Heart left ventricle (tissue), 13 donors: ENCODE measurements at regions not wholly inside any gene's neighbourhood (a gene's known extent, or its start where the extent isn't known, plus 50 kb on each side); places are given as distances from the start of the nearest gene placed in this dataset.

Source experiments
- CTCF ChIP-seq, 12 donors: fragments of 200-600 bp; sonication (generic) in 4 of 12; IDR thresholded peaks; one replicate each; pipeline versions ENCODE4 v1.5.0 to v1.8.0; 2018 to 2022; ENCODE audit warnings: antibody characterized with exemption in 12 of 12, mild to moderate bottlenecking in 5 of 12
- POLR2A ChIP-seq, 2 donors: fragments of 450-650 bp; IDR thresholded peaks; one replicate each; pipeline ENCODE4 v1.6.1; 2017; ENCODE audit warnings: antibody characterized with exemption in 2 of 2, mild to moderate bottlenecking in 2 of 2, moderate library complexity in 2 of 2
- donor health status: ischemic (EF 13 %, LVEDD 7.1; RV severe dilation, severe dysfunction).
- donor health status: DM: no; HTN: yes; CAD: no.
- donor health status: DM: no; HTN: no; CAD: no.
- donor health status: ischemic (EF 25% LVEDD 6.9; RV normal size, moderate dysfunction).
- donor health status: ischemic (EF 25% LVEDD 5.7; RV mildly dilated, moderate dysfunction).
- donor health status: ischemic (EF 35%, LVEDD 5.7; RV mildly dilated, moderate dysfunction).
- donor health status: nonischemic (EF 11% LVEDD 7.7; RV severe dilation, severe dysfunction).
- donor health status: DM: yes; HTN: yes; CAD: no.
- donor health status: PGD.
- donor health status: ischemic (EF 29% LVEDD 5.4; RV normal size, mild dysfunction).
- donor health status: nonischemic (EF 23%, LVEDD 6.1; RV moderate dilation, normal function).

DNA sequence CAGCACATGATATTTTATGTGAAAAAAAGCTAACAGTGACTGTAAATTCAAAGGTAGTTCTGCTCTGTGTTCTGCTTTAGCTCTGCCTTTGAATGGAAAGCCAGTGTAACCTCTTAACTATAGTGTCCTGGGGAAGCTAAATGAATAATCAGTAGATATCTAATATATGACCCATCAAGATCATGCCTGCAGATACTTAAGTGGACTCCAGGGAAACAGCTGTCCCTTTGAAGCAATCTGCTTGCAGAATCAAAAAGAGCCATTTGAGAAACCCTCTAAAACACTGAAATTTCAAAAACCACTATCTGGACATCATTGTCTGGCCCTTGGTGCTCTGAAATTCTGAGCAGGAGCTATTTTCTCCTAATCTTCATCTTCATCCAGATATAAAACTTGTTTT lies 104.2 kb upstream of the ADGRL4 start:
- TF ChIP-seq CTCF (IDR thresholded peaks at IDR 0.05) (no peak), POLR2A (IDR thresholded peaks at IDR 0.05) (no peak)
